GM12892 (cell line): ENCODE measurements at regions not wholly inside any gene's neighbourhood (a gene's known extent, or its start where the extent isn't known, plus 50 kb on each side); places are given as distances from the start of the nearest gene placed in this dataset.

ENCODE experiments used
- DNase-seq: peaks from one replicate; pipeline ENCODE4 v3.0.0; 2011; ENCODE audit not compliant: insufficient read length
- FAIRE-seq: peaks from 2 replicates; lab custom pipeline; 2011; peaks lifted over from hg19 to GRCh38; lab: Jason Lieb, UNC
- POLR2A ChIP-seq: IDR thresholded peaks from 2 replicates; pipeline ENCODE4 v1.6.1; 2011; ENCODE audit warnings: low read depth, low read length, control low read depth
- POLR2AphosphoS5 ChIP-seq: IDR thresholded peaks from 2 replicates; pipeline ENCODE4 v1.6.1; 2011; ENCODE audit warnings: low read depth, low read length, control low read depth
- TAF1 ChIP-seq: IDR thresholded peaks from 2 replicates; pipeline ENCODE4 v1.6.1; 2011; ENCODE audit warnings: low read depth, mild to moderate bottlenecking, control low read depth, low read length, borderline replicate concordance

GRCh38 chr18:38329145-38329544, 763.5 kb upstream of the CELF4 start:
- TF ChIP-seq POLR2A (no peak), POLR2AphosphoS5 (no peak), TAF1 (no peak)
- FAIRE-seq (no peak), DNase-seq (no peak)

- TF ChIP-seq POLR2A (no peak), POLR2AphosphoS5 (no peak), TAF1 (no peak)
- FAIRE-seq (no peak), DNase-seq (no peak)
Measured at GRCh38 chr18:38322206-38322605, 756.6 kb upstream of the CELF4 start.

- FAIRE-seq: no peak
- no peak for TF ChIP-seq POLR2A
- TF ChIP-seq TAF1: no peak
- DNase-seq: no peak
Measured at GRCh38 chr18:38321262-38321661, 755.7 kb upstream of the CELF4 start.

- TF ChIP-seq TAF1 (no peak), POLR2A (no peak), POLR2AphosphoS5 (no peak)
- FAIRE-seq: no peak
- DNase-seq: no peak
Measured at GRCh38 chr18:38318416-38318815, 752.8 kb upstream of the CELF4 start.

GRCh38 chr18:38313831-38314230, 748.2 kb upstream of the CELF4 start:
- TF ChIP-seq POLR2A (no peak), POLR2AphosphoS5 (no peak), TAF1 (no peak)
- FAIRE-seq (no peak), DNase-seq (no peak)

- FAIRE-seq (no peak), DNase-seq (no peak)
- no peak for TF ChIP-seq TAF1
- no peak for TF ChIP-seq POLR2AphosphoS5
- no peak for TF ChIP-seq POLR2A
Measured at GRCh38 chr18:38312532-38312931, 746.9 kb upstream of the CELF4 start.

GRCh38 chr18:38310936-38311335, 745.3 kb upstream of the CELF4 start:
- FAIRE-seq: no peak
- no peak for TF ChIP-seq POLR2AphosphoS5
- no peak for TF ChIP-seq TAF1
- TF ChIP-seq POLR2A: no peak

GRCh38 chr18:38307914-38308313, 742.3 kb upstream of the CELF4 start:
- FAIRE-seq: no peak

More at GRCh38 chr18:38310936-38311335, 745.3 kb upstream of the CELF4 start:
- no peak for DNase-seq

GRCh38 chr18:38305961-38306360, 740.4 kb upstream of the CELF4 start:
- DNase-seq (no peak), FAIRE-seq (no peak)
- no peak for TF ChIP-seq POLR2A
- TF ChIP-seq TAF1: no peak
- TF ChIP-seq POLR2AphosphoS5: no peak

More at GRCh38 chr18:38307914-38308313, 742.3 kb upstream of the CELF4 start:
- no peak for DNase-seq
- TF ChIP-seq POLR2AphosphoS5: no peak

GRCh38 chr18:38301621-38302020, 736.0 kb upstream of the CELF4 start:
- TF ChIP-seq POLR2A (no peak), POLR2AphosphoS5 (no peak), TAF1 (no peak)
- FAIRE-seq (no peak), DNase-seq (no peak)

- TF ChIP-seq TAF1 (no peak), POLR2AphosphoS5 (no peak), POLR2A (no peak)
- DNase-seq: no peak
- no peak for FAIRE-seq
Measured at GRCh38 chr18:38297910-38298309, 732.3 kb upstream of the CELF4 start.

- FAIRE-seq (no peak), DNase-seq (no peak)
- TF ChIP-seq POLR2AphosphoS5 (no peak), POLR2A (no peak), TAF1 (no peak)
Measured at GRCh38 chr18:38290229-38290628, 724.6 kb upstream of the CELF4 start.

- DNase-seq: no peak
- no peak for TF ChIP-seq TAF1
- no peak for TF ChIP-seq POLR2AphosphoS5
- TF ChIP-seq POLR2A: no peak
- FAIRE-seq: no peak
Measured at GRCh38 chr18:38284972-38285371, 719.4 kb upstream of the CELF4 start.

GRCh38 chr18:38263066-38263465, 697.5 kb upstream of the CELF4 start:
- no peak for DNase-seq
- TF ChIP-seq POLR2A: no peak
- TF ChIP-seq POLR2AphosphoS5: no peak
- no peak for TF ChIP-seq TAF1
- FAIRE-seq: no peak
